ENCODE measurements at regions not wholly inside any gene's neighbourhood (a gene's known extent, or its start where the extent isn't known, plus 50 kb on each side); places are given as distances from the start of the nearest gene placed in this dataset.

- H3K4me1 ChIP-seq = no peaks in the 10 kb centered on the region
- intact Hi-C loops (cut with DNase I; ENCODE audit: low total_unique reads) = no loop called here
- H3K27me3 ChIP-seq = no peaks in the 10 kb centered on the region
- H3K27ac ChIP-seq = no peak overlapping the region
- H3K36me3 ChIP-seq = no peaks in the 10 kb centered on the region
- TF ChIP-seq CTCF (IDR thresholded peaks at IDR 0.05) (no peak), POLR2A (IDR thresholded peaks at IDR 0.05) (no peak)
- no peak overlapping the region for H3K4me3 ChIP-seq
- no peaks in the 10 kb centered on the region for H3K9me3 ChIP-seq
- no peak for DNase-seq
These were observed 140.0 kb upstream of the MSX1 start for GRCh38 chr4:4719436-4719835.

- Histone ChIP-seq H3K27ac (no peak overlapping the region), H3K36me3 (no peaks in the 10 kb centered on the region), H3K9me3 (no peaks in the 10 kb centered on the region), H3K4me3 (no peak overlapping the region), H3K27me3 (no peaks in the 10 kb centered on the region), H3K4me1 (no peaks in the 10 kb centered on the region)
- TF ChIP-seq CTCF (IDR thresholded peaks at IDR 0.05) (no peak), POLR2A (IDR thresholded peaks at IDR 0.05) (no peak)
- intact Hi-C loops (cut with DNase I; ENCODE audit: low total_unique reads) = no loop called here
- no peak for DNase-seq
These were observed 141.8 kb upstream of the MSX1 start for GRCh38 chr4:4717692-4718091.

- no peaks in the 10 kb centered on the region for H3K4me1 ChIP-seq
- H3K36me3 ChIP-seq = no peaks in the 10 kb centered on the region
- no peak overlapping the region for H3K4me3 ChIP-seq
- no peak for DNase-seq
- H3K9me3 ChIP-seq = no peaks in the 10 kb centered on the region
- H3K27ac ChIP-seq = no peak overlapping the region
- TF ChIP-seq CTCF (IDR thresholded peaks at IDR 0.05) = no peak
- no peak for TF ChIP-seq POLR2A (IDR thresholded peaks at IDR 0.05)
- intact Hi-C loops (cut with DNase I; ENCODE audit: low total_unique reads) = no loop called here
- no peaks in the 10 kb centered on the region for H3K27me3 ChIP-seq
These were observed 145.1 kb upstream of the MSX1 start for GRCh38 chr4:4714331-4714730.

- H3K27ac ChIP-seq = no peak overlapping the region
- H3K36me3 ChIP-seq = no peaks in the 10 kb centered on the region
- no peaks in the 10 kb centered on the region for H3K27me3 ChIP-seq
- intact Hi-C loops (cut with DNase I; ENCODE audit: low total_unique reads) = no loop called here
- no peaks in the 10 kb centered on the region for H3K4me1 ChIP-seq
- TF ChIP-seq POLR2A (IDR thresholded peaks at IDR 0.05) (no peak), CTCF (IDR thresholded peaks at IDR 0.05) (no peak)
- H3K9me3 ChIP-seq = no peaks in the 10 kb centered on the region
- H3K4me3 ChIP-seq = no peak overlapping the region
- no peak for DNase-seq
These were observed 146.5 kb upstream of the MSX1 start for GRCh38 chr4:4712800-4713528.

- intact Hi-C loops (cut with DNase I; ENCODE audit: low total_unique reads) = no loop called here
- H3K27me3 ChIP-seq = no peaks in the 10 kb centered on the region
- no peaks in the 10 kb centered on the region for H3K4me1 ChIP-seq
- no peak for TF ChIP-seq POLR2A (IDR thresholded peaks at IDR 0.05)
- TF ChIP-seq CTCF (IDR thresholded peaks at IDR 0.05) = no peak
- no peaks in the 10 kb centered on the region for H3K36me3 ChIP-seq
- no peaks in the 10 kb centered on the region for H3K9me3 ChIP-seq
- DNase-seq = no peak
- no peak overlapping the region for H3K4me3 ChIP-seq
- H3K27ac ChIP-seq = no peak overlapping the region
These were observed 147.6 kb upstream of the MSX1 start for GRCh38 chr4:4711902-4712301.
